ENCODE measurements at regions not wholly inside any gene's neighbourhood (a gene's known extent, or its start where the extent isn't known, plus 50 kb on each side); places are given as distances from the start of the nearest gene placed in this dataset.
"Not testable (repeated sequence)": the region's sequence is repeated elsewhere in the genome, so short reads cannot be mapped to it uniquely, and the experiment has no call there.

GRCh38 chr2:126042089-126042488 is 613.9 kb upstream of the GYPC start:
- Histone ChIP-seq H3K27ac (no peak overlapping the region), H3K4me3 (no peak overlapping the region), H3K27me3 (no peaks in the 10 kb centered on the region), H3K9me3 (no peaks in the 10 kb centered on the region), H3K4me1 (no peaks in the 10 kb centered on the region), H3K36me3 (no peaks in the 10 kb centered on the region)
- no peak for DNase-seq (ENCODE audit: low spot score in 2 of 2)
- intact Hi-C loops (cut with DNase I; ENCODE audit: low total_unique reads), result loop anchor here (2.0 kb wide), 1 partner anchor 43 kb away; no protein-coding TSS in a partner anchor
- no peak for TF ChIP-seq POLR2A (IDR thresholded peaks at IDR 0.05)
- no peak for TF ChIP-seq CTCF (IDR thresholded peaks at IDR 0.05)
- TF ChIP-seq POLR2AphosphoS5 (IDR thresholded peaks at IDR 0.05), result no peak

- H3K27ac ChIP-seq, result no peak overlapping the region
- intact Hi-C loops (cut with DNase I; ENCODE audit: low total_unique reads), result no loop called here
- H3K4me1 ChIP-seq, result no peaks in the 10 kb centered on the region
- DNase-seq (ENCODE audit: low spot score in 2 of 2), result no peak
- no peaks in the 10 kb centered on the region for H3K36me3 ChIP-seq
- H3K27me3 ChIP-seq, result no peaks in the 10 kb centered on the region
- H3K9me3 ChIP-seq, result peaks cover 0 to 26% of the 10 kb centered on the region in 2 donors
- TF ChIP-seq POLR2A (IDR thresholded peaks at IDR 0.05), result no peak
- TF ChIP-seq CTCF (IDR thresholded peaks at IDR 0.05), result no peak
- no peak for TF ChIP-seq POLR2AphosphoS5 (IDR thresholded peaks at IDR 0.05)
- H3K4me3 ChIP-seq, result no peak overlapping the region
Measured at GRCh38 chr2:126048719-126049118, 607.2 kb upstream of the GYPC start.

- TF ChIP-seq CTCF (IDR thresholded peaks at IDR 0.05), result no peak
- TF ChIP-seq POLR2A (IDR thresholded peaks at IDR 0.05), result no peak
- TF ChIP-seq POLR2AphosphoS5 (IDR thresholded peaks at IDR 0.05), result no peak
- no peak for DNase-seq (ENCODE audit: low spot score in 2 of 2)
- H3K9me3 ChIP-seq, result peaks cover 0 to 34% of the 10 kb centered on the region in 2 donors
- no peaks in the 10 kb centered on the region for H3K36me3 ChIP-seq
- H3K27ac ChIP-seq, result no peak overlapping the region
- intact Hi-C loops (cut with DNase I; ENCODE audit: low total_unique reads), result no loop called here
- H3K27me3 ChIP-seq, result no peaks in the 10 kb centered on the region
- H3K4me1 ChIP-seq, result no peaks in the 10 kb centered on the region
- no peak overlapping the region for H3K4me3 ChIP-seq
Measured at GRCh38 chr2:126049461-126049860, 606.5 kb upstream of the GYPC start.

GRCh38 chr2:126050991-126051736 is 604.8 kb upstream of the GYPC start:
- H3K27me3 ChIP-seq, result no peaks in the 10 kb centered on the region
- intact Hi-C loops (cut with DNase I; ENCODE audit: low total_unique reads), result no loop called here
- no peak for TF ChIP-seq CTCF (IDR thresholded peaks at IDR 0.05)
- no peak for TF ChIP-seq POLR2AphosphoS5 (IDR thresholded peaks at IDR 0.05)
- no peak for TF ChIP-seq POLR2A (IDR thresholded peaks at IDR 0.05)

GRCh38 chr2:126051737-126052240 is 604.2 kb upstream of the GYPC start:
- H3K4me1 ChIP-seq; H3K4me3 ChIP-seq; intact Hi-C loops (cut with DNase I; ENCODE audit: low total_unique reads); H3K27ac ChIP-seq; H3K27me3 ChIP-seq; H3K36me3 ChIP-seq; DNase-seq (ENCODE audit: low spot score in 2 of 2): not testable (repeated sequence)
- H3K9me3 ChIP-seq, result peaks cover 0 to 42% of the 10 kb centered on the region in 2 donors

More at GRCh38 chr2:126050991-126051736, 604.8 kb upstream of the GYPC start:
- peaks cover 0 to 42% of the 10 kb centered on the region in 2 donors for H3K9me3 ChIP-seq
- no peak overlapping the region for H3K4me3 ChIP-seq
- no peaks in the 10 kb centered on the region for H3K4me1 ChIP-seq
- H3K27ac ChIP-seq, result no peak overlapping the region
- no peaks in the 10 kb centered on the region for H3K36me3 ChIP-seq
- DNase-seq (ENCODE audit: low spot score in 2 of 2), result no peak
